IPS-18a (cell line): ENCODE measurements at regions not wholly inside any gene's neighbourhood (a gene's known extent, or its start where the extent isn't known, plus 50 kb on each side); places are given as distances from the start of the nearest gene placed in this dataset.

Source experiments
- H3K27ac ChIP-seq: one replicate; pipeline ENCODE4 v1.5.1; 2013; ENCODE audit warnings: low read length
- H3K27me3 ChIP-seq: one replicate; pipeline ENCODE4 v1.6.1; 2013; ENCODE audit warnings: mild to moderate bottlenecking, low read length; ENCODE audit not compliant: control insufficient read depth, insufficient read depth
- H3K36me3 ChIP-seq: one replicate; pipeline ENCODE4 v1.6.1; 2013; ENCODE audit warnings: low read depth, low read length; ENCODE audit not compliant: control insufficient read depth
- H3K4me1 ChIP-seq: one replicate; pipeline ENCODE4 v1.6.1; 2013; ENCODE audit warnings: low read depth, low read length; ENCODE audit not compliant: control insufficient read depth
- H3K4me3 ChIP-seq: one replicate; pipeline ENCODE4 v1.5.1; 2013; ENCODE audit warnings: low read length
- H3K9ac ChIP-seq: one replicate; pipeline ENCODE4 v1.6.1; 2013; ENCODE audit warnings: mild to moderate bottlenecking, low read length, moderate library complexity
- H3K9me3 ChIP-seq: one replicate; pipeline ENCODE4 v1.6.1; 2013; ENCODE audit warnings: low read depth, low read length; ENCODE audit not compliant: control insufficient read depth

GRCh38 chr2:2665834-2666133 is 334.7 kb upstream of the MYT1L start:
- H3K9ac ChIP-seq: no peak overlapping the region
- no peaks in the 10 kb centered on the region for H3K9me3 ChIP-seq
- no peak overlapping the region for H3K27ac ChIP-seq
- no peak overlapping the region for H3K4me3 ChIP-seq
- H3K4me1 ChIP-seq: no peaks in the 10 kb centered on the region
- no peaks in the 10 kb centered on the region for H3K27me3 ChIP-seq
- H3K36me3 ChIP-seq: no peaks in the 10 kb centered on the region

GRCh38 chr2:2664989-2665833 is 334.1 kb upstream of the MYT1L start:
- Histone ChIP-seq H3K4me3 (no peak overlapping the region), H3K4me1 (no peaks in the 10 kb centered on the region), H3K9me3 (no peaks in the 10 kb centered on the region), H3K27ac (no peak overlapping the region), H3K27me3 (no peaks in the 10 kb centered on the region), H3K36me3 (no peaks in the 10 kb centered on the region), H3K9ac (no peak overlapping the region)

- Histone ChIP-seq H3K4me3 (no peak overlapping the region), H3K27ac (no peak overlapping the region), H3K4me1 (no peaks in the 10 kb centered on the region), H3K36me3 (no peaks in the 10 kb centered on the region), H3K9me3 (no peaks in the 10 kb centered on the region), H3K9ac (no peak overlapping the region), H3K27me3 (no peaks in the 10 kb centered on the region)
Measured at GRCh38 chr2:2663401-2664036, 332.4 kb upstream of the MYT1L start.

GRCh38 chr2:2662847-2663356 is 331.8 kb upstream of the MYT1L start:
- Histone ChIP-seq H3K27me3 (no peaks in the 10 kb centered on the region), H3K9ac (no peak overlapping the region), H3K36me3 (no peaks in the 10 kb centered on the region), H3K27ac (no peak overlapping the region), H3K4me3 (no peak overlapping the region), H3K9me3 (no peaks in the 10 kb centered on the region), H3K4me1 (no peaks in the 10 kb centered on the region)

- Histone ChIP-seq H3K27me3 (no peaks in the 10 kb centered on the region), H3K36me3 (no peaks in the 10 kb centered on the region), H3K27ac (no peak overlapping the region), H3K9me3 (no peaks in the 10 kb centered on the region), H3K9ac (no peak overlapping the region), H3K4me3 (no peak overlapping the region), H3K4me1 (no peaks in the 10 kb centered on the region)
Measured at GRCh38 chr2:2662037-2662846, 331.2 kb upstream of the MYT1L start.

GRCh38 chr2:2660789-2661355 is 329.8 kb upstream of the MYT1L start:
- Histone ChIP-seq H3K27ac (no peak overlapping the region), H3K4me1 (no peaks in the 10 kb centered on the region), H3K27me3 (no peaks in the 10 kb centered on the region), H3K36me3 (no peaks in the 10 kb centered on the region), H3K9ac (no peak overlapping the region), H3K9me3 (no peaks in the 10 kb centered on the region), H3K4me3 (no peak overlapping the region)

GRCh38 chr2:2657121-2657962 is 326.3 kb upstream of the MYT1L start:
- Histone ChIP-seq H3K36me3 (no peaks in the 10 kb centered on the region), H3K27ac (no peak overlapping the region), H3K9me3 (no peaks in the 10 kb centered on the region), H3K4me1 (no peaks in the 10 kb centered on the region), H3K4me3 (no peak overlapping the region), H3K9ac (no peak overlapping the region), H3K27me3 (no peaks in the 10 kb centered on the region)

GRCh38 chr2:2656115-2657011 is 325.3 kb upstream of the MYT1L start:
- H3K9ac ChIP-seq: no peak overlapping the region
- no peaks in the 10 kb centered on the region for H3K4me1 ChIP-seq
- no peaks in the 10 kb centered on the region for H3K9me3 ChIP-seq
- no peaks in the 10 kb centered on the region for H3K36me3 ChIP-seq
- no peak overlapping the region for H3K27ac ChIP-seq
- H3K4me3 ChIP-seq: no peak overlapping the region
- H3K27me3 ChIP-seq: no peaks in the 10 kb centered on the region

GRCh38 chr2:2655453-2656114 is 324.5 kb upstream of the MYT1L start:
- H3K27me3 ChIP-seq: no peaks in the 10 kb centered on the region
- no peaks in the 10 kb centered on the region for H3K9me3 ChIP-seq
- H3K4me3 ChIP-seq: no peak overlapping the region
- H3K9ac ChIP-seq: no peak overlapping the region
- H3K4me1 ChIP-seq: no peaks in the 10 kb centered on the region
- H3K27ac ChIP-seq: no peak overlapping the region
- H3K36me3 ChIP-seq: no peaks in the 10 kb centered on the region

- Histone ChIP-seq H3K36me3 (no peaks in the 10 kb centered on the region), H3K9me3 (no peaks in the 10 kb centered on the region), H3K4me3 (no peak overlapping the region), H3K9ac (no peak overlapping the region), H3K4me1 (no peaks in the 10 kb centered on the region), H3K27ac (no peak overlapping the region), H3K27me3 (no peaks in the 10 kb centered on the region)
Measured at GRCh38 chr2:2653231-2653630, 322.2 kb upstream of the MYT1L start.
